ENCODE measurements at regions not wholly inside any gene's neighbourhood (a gene's known extent, or its start where the extent isn't known, plus 50 kb on each side); places are given as distances from the start of the nearest gene placed in this dataset.
"Not testable (repeated sequence)": the region's sequence is repeated elsewhere in the genome, so short reads cannot be mapped to it uniquely, and the experiment has no call there.

DNA sequence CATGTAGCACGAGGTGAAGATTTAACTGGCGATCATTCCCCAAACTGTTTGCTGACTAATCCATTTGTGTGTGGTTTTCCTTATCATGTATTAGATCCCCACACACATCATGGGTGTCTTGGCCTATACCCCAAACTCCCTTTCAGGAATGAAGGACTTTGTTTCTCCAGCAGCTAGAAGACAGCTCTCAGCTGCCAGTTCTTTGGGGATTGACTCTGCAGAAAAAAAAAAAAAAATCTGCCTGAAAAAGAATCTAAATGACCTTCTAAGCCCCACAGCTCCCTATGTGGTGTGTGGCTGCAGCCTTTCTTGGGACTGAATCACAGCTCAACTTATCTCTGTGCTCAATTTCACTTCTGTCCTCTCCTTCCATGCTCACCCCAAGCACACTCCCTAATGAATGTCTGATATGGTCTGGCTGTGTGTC, 256.3 kb upstream of the DUSP10 start (continued):
- TF ChIP-seq, protein P1, sequence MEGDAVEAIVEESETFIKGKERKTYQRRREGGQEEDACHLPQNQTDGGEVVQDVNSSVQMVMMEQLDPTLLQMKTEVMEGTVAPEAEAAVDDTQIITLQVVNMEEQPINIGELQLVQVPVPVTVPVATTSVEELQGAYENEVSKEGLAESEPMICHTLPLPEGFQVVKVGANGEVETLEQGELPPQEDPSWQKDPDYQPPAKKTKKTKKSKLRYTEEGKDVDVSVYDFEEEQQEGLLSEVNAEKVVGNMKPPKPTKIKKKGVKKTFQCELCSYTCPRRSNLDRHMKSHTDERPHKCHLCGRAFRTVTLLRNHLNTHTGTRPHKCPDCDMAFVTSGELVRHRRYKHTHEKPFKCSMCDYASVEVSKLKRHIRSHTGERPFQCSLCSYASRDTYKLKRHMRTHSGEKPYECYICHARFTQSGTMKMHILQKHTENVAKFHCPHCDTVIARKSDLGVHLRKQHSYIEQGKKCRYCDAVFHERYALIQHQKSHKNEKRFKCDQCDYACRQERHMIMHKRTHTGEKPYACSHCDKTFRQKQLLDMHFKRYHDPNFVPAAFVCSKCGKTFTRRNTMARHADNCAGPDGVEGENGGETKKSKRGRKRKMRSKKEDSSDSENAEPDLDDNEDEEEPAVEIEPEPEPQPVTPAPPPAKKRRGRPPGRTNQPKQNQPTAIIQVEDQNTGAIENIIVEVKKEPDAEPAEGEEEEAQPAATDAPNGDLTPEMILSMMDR (IDR thresholded peaks at IDR 0.05; ENCODE audit: control extremely low read depth in 1 of 3, insufficient read depth in 1 of 3, low read depth in 1 of 3, low read length in 3 of 3): no peak
- TF ChIP-seq SIX5 (IDR thresholded peaks at IDR 0.05; ENCODE audit: low read depth, low read length) (no peak), SIN3A (conservative IDR thresholded peaks at IDR 0.05 in 1 of 2, IDR thresholded peaks at IDR 0.05 in 1 of 2; ENCODE audit: low read depth in 1 of 2, low read length in 2 of 2) (no peak), NRF1 (IDR thresholded peaks at IDR 0.05; ENCODE audit: low read depth, low read length) (no peak), SP1 (IDR thresholded peaks at IDR 0.05; ENCODE audit: low read depth, low read length) (no peak), SAP30 (IDR thresholded peaks at IDR 0.05; ENCODE audit: insufficient read depth, insufficient replicate concordance, low read length) (no peak), CHD2 (IDR thresholded peaks at IDR 0.05; ENCODE audit: low read length) (no peak)
- TF ChIP-seq, protein P2, sequence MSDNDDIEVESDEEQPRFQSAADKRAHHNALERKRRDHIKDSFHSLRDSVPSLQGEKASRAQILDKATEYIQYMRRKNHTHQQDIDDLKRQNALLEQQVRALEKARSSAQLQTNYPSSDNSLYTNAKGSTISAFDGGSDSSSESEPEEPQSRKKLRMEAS (IDR thresholded peaks at IDR 0.05): no peak
- TF ChIP-seq, protein P3, sequence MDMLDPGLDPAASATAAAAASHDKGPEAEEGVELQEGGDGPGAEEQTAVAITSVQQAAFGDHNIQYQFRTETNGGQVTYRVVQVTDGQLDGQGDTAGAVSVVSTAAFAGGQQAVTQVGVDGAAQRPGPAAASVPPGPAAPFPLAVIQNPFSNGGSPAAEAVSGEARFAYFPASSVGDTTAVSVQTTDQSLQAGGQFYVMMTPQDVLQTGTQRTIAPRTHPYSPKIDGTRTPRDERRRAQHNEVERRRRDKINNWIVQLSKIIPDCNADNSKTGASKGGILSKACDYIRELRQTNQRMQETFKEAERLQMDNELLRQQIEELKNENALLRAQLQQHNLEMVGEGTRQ (IDR thresholded peaks at IDR 0.05; ENCODE audit: low read length): no peak

DNA sequence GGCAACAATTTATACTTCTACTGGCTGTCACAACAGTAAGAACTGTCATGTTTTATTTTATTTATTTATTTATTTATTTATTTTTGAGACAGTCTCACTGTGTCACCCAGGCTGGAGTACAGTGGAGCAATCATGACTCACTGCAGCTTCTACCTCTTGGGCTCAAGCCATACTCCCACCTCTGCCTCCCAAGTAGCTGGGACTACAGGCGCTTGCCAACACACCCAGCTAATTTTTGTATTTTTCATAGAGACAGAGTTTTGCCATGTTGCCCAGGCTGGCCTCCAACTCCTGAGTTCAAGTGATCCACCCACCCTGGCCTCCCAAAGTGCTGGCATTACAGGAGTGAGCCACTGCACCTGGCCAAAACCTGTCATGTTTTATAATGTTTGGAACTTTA, 255.1 kb upstream of the DUSP10 start:
- POLR2A ChIA-PET (ENCODE audit: partially characterized antibody); H2BK120ac ChIP-seq (replicated peaks; ENCODE audit: low read depth, low read length); H3K23ac ChIP-seq (ENCODE audit: insufficient read length); H3K9ac ChIP-seq (replicated peaks in 1 of 4; ENCODE audit: extremely low read depth in 1 of 4, low read depth in 3 of 4, low read length in 3 of 4); H4K20me1 ChIP-seq (replicated peaks in 1 of 2; ENCODE audit: control insufficient read depth in 1 of 2, insufficient read depth in 2 of 2, low read length in 2 of 2); H3K18ac ChIP-seq (ENCODE audit: extremely low read depth, low read length); H3K4me2 ChIP-seq (ENCODE audit: insufficient read depth in 1 of 2, low read depth in 2 of 2, low read length in 2 of 2); H2AFZ ChIP-seq (ENCODE audit: low read length); H3K14ac ChIP-seq (ENCODE audit: insufficient read length); H3K79me2 ChIP-seq (ENCODE audit: control insufficient read depth in 1 of 2, insufficient read depth in 2 of 2, low read length in 2 of 2); H2BK5ac ChIP-seq (ENCODE audit: low read depth, low read length); FAIRE-seq; H3K27ac ChIP-seq (ENCODE audit: low read depth, low read length); H3K4me3 ChIP-seq (ENCODE audit: extremely low read depth in 1 of 4, insufficient read depth in 2 of 4, low read depth in 3 of 4, low read length in 4 of 4); H3K23me2 ChIP-seq (ENCODE audit: low read depth, low read length); H3K36me3 ChIP-seq (ENCODE audit: control insufficient read depth in 2 of 4, insufficient read depth in 4 of 4, low read length in 3 of 4); H2AK5ac ChIP-seq (ENCODE audit: low read depth, low read length); H2BK12ac ChIP-seq (ENCODE audit: low read depth, low read length); H3K79me1 ChIP-seq (ENCODE audit: low read depth, low read length); H2BK20ac ChIP-seq (ENCODE audit: low read length); H4K8ac ChIP-seq (ENCODE audit: extremely low read depth, insufficient read depth, low read length); H3K4ac ChIP-seq (replicated peaks; ENCODE audit: insufficient read length, low read depth, low read length); H3K9me3 ChIP-seq (ENCODE audit: insufficient read depth in 2 of 2, low read depth in 1 of 2, low read length in 1 of 2); H4K91ac ChIP-seq (replicated peaks; ENCODE audit: insufficient read length, low read length); DNase-seq (ENCODE audit: low read depth in 1 of 2, low spot score in 2 of 2); H3K4me1 ChIP-seq (replicated peaks in 1 of 4; ENCODE audit: control insufficient read depth in 3 of 4, insufficient read depth in 4 of 4, low read length in 3 of 4); H3K27me3 ChIP-seq (replicated peaks in 1 of 4; ENCODE audit: control insufficient read depth in 3 of 4, extremely low read depth in 1 of 4, insufficient read depth in 3 of 4, low read length in 3 of 4); H2BK15ac ChIP-seq (ENCODE audit: low read length); H4K5ac ChIP-seq (ENCODE audit: insufficient read length, low read depth, low read length); H3K56ac ChIP-seq (replicated peaks; ENCODE audit: insufficient read length, low read depth, low read length): not testable (repeated sequence)
- 100% methylated on average over 1 of the region's 1 CpG; no CpG with 5 or more reads in 1 of the 2 experiments for WGBS, 2 experiments (ENCODE audit: extremely low coverage in 1 of 2, insufficient coverage in 1 of 2, insufficient read length in 1 of 2, insufficient replicate concordance in 2 of 2, low coverage in 1 of 2, low lambda C conversion rate in 2 of 2, missing lambda C conversion rate in 1 of 2)
- CTCF ChIA-PET (ENCODE audit: partially characterized antibody): interaction anchor here (1.1 to 1.4 kb wide), 2 partner anchors 100 to 458 kb away, joined by 3 to 5 read pairs; no protein-coding TSS in a partner anchor

Measured in H1 (cell line).